NCI-H345 treated with DMSO at 0.1 percent for 48 hours (cell line): ENCODE measurements at regions not wholly inside any gene's neighbourhood (a gene's known extent, or its start where the extent isn't known, plus 50 kb on each side); places are given as distances from the start of the nearest gene placed in this dataset.

Experiments
- DNase-seq: peaks from one replicate; lab custom pipeline; 2025; ENCODE audit not compliant: unreplicated experiment; lab: John Stamatoyannopoulos, UW

DNA sequence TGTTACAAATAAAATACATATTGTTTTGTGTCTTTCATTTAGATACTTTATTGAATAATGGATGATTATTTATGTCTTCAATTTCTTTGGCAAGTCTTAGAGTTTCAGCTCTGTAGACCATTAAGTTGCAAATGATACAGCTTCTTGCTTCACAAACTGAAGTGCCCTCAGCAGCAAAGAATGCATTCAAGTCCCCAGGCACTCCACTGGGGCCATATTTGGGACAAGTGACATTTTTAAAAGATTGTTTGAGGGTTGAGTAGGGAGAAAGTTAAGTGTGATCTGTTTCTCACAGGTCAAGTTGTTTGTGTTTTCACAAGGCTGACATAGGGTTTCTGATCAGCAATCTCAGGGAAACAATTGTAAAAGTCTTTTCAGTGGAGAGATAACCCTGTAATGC, 400.7 kb downstream of the PLA2G4A start:
- no peak for DNase-seq

DNA sequence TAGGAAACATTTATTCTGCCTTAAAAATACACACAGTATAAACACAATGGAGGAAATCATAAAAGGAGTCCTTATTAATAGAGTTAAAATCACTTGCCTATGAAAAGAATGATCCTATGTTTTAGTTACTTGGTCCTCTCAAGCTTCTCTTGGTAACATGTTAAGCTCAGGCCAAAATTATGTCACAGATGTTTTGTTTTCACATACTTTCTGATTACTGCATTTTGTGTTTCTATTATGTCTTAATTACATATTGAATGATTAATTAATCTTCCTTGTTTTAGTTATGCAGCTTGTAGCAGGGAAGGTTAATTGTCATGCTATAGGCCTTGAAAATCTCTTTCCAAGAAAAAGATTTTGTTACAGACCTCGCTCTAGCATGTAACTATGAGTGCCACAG, 406.0 kb downstream of the PLA2G4A start:
- no peak for DNase-seq

DNA sequence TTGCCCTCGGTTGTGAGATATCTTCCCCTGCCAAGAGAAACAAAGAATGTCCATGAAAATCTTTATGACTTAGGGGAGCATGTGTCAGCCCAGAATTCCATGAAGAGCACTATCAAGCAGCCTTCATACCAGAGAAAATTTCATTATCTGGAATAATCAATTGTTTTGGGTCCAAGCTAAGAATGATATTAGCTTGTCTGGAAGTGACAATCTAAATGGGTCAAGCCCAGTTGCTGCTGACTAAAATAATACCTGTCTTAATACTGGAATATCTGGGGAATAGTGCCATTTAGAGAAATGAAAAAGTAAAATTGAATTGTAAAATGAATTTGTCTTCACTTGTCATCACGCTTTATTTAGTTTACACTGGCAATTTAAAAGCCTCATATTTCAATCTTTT, 407.4 kb downstream of the PLA2G4A start:
- DNase-seq, result no peak

DNA sequence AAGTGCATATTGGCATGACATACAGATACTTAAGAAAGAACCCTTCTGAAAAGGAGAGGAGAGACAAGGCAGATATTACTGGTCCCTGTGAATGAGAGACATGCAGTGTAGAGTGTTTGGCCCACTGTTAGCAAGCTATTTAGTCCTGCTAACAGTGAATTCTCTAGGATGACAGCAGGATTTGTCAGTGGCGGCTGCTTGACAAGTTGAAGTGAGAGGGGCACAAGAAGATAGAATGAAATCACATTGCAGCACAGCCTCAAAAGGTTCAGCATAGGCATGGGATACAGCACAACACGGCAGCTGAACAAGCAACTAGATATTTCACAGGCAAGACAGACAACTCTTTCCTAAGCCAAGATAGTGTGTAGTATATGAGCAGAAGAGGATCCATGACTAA, 407.9 kb downstream of the PLA2G4A start:
- DNase-seq, result no peak

DNA sequence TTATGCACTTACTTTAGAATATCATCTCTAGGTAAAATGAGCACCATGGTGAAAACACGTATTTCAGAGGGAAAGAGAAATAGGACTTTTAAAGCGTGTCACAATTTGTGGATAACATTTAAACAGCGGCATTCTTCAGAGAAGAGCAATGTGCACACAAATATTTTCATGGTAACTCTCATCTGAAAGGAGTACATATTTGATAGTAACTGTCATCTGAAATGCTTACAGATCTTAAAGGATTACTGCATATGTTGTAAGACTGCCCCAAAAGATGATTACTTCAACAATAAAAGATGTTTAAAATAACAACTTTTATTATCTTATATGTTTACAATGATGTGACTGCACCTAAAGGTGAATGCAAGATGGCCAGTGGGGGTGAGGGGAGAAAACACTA, 408.8 kb downstream of the PLA2G4A start:
- DNase-seq, result no peak

DNA sequence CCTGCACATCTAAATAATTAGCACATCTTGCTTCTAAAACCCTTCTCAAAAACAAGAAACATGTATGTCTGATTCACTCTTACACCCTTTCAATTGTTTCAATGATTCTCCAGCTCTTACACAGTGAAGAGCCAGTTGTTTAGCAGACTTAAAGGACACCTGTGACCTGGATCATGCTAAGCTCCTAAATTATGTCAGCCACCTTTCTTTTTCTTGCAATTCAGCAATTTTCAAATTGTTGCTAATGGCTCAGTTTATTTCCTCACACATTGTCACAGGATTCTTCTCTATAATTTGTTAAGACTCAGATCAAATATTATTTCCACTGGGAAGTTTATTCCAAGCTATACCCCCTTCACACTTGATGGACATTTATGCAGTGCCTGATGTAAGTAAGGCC, 413.2 kb downstream of the PLA2G4A start:
- DNase-seq, result no peak

DNA sequence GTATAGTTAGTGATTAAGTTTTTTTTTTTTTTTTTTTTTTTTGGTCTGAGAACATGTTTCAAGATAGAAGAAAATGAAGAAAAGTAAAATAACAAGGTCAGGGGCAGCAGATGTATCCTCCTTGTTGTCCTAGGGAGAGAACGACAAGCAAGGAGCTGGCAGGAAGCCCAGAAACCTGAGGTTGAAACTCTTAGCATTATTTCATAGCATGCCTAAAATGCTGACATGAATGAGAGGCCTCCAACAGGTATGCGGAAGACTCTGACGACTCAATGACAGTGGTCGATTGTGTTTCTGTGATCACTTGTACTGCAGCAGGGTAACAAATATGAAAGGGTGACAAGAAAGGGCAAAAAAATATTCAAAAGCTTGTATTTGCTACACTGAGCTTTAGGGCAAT, 415.9 kb downstream of the PLA2G4A start:
- peak; percentile 68 for DNase-seq

DNA sequence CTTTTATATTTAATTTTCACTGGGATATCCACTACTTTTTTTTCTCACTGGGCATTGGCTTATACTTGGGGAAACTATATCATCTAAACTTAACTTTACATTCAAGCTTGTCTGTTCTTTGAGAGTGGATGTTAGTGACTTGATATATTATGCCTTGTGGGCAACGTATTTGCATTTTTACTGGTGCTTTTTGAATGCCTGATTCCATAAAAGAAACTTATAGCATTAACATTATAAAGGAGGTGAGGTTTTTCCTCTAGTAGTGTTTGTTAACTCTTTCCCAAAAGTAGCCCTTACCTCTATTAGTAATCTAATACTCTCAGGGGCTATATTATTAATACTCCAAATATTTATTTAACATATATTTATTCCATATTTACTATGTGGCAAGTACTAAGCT, 416.5 kb downstream of the PLA2G4A start:
- no peak for DNase-seq

DNA sequence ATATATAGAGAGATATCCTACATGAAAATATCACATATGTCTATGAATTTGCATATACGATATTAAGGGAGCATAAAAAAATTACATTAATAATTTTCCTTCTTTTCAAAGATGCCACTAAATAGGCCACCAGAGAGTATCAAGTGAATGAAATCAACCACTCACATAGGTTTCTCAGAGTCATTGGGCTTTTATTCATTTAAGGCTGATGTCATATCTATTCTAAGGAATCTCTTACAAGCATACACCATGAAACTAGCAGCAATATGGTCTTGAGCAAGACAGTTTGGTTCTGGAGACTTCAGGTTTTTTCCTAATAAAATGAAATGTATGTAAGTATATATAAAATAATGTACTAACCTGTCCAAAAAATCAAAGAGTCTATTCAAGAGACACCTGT, 420.4 kb downstream of the PLA2G4A start:
- no peak for DNase-seq

DNA sequence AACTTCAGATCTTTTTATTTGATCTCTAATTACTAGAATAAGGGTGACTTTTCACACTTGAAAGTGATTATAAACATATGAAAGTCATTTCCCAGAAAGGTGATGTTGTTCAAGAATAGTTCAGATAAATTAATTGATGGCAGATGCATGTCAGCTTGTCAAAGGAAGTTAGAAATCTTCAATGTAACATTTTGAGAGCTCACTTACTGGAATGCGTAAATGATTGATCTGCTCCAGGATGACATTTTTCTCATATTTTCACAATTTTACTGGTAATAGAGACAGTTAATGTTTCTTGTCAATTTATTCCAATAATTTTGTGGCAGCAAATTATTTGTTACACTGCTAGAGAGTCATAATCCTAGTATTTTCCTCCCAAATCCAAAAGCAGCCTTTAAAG, 424.2 kb downstream of the PLA2G4A start:
- DNase-seq, result no peak

DNA sequence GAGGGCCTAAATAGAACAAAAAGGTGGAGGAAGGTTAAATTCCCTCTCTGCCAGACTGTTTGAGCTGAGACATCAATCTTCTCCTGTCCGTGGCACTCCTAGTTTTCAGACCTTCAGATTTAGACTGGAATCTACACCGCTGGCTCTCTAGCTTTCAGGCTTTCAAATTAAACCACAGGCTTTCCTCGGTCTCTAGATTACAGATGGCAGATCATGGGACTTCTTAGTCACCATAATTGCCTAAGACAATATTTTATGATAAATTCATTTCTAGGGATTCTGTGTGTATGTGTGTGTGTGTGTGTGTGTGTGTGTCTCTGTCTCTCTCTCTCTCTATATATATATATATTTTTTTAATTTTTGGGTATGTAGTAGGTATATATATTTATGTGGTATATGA, 428.7 kb downstream of the PLA2G4A start:
- DNase-seq, result no peak

DNA sequence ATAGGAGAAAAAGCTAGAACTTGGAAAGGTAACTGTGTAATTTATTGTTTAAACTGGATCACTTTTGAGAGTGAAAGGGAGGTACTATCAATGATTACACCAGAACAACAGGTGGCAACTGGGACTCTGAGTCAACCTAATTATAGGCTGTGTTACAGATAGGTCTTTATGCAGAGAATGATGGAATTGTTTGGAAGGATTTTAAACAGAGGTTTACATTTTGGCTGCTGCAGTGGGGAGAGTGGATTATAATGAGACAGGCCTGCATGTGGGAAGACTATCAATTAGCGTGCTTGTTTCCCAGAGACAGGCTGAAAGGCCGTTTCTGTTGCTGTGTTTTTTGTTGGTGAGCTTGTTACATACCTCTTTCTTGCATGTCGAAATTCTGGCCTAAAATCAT, 432.9 kb downstream of the PLA2G4A start:
- DNase-seq, result peak; percentile 79

DNA sequence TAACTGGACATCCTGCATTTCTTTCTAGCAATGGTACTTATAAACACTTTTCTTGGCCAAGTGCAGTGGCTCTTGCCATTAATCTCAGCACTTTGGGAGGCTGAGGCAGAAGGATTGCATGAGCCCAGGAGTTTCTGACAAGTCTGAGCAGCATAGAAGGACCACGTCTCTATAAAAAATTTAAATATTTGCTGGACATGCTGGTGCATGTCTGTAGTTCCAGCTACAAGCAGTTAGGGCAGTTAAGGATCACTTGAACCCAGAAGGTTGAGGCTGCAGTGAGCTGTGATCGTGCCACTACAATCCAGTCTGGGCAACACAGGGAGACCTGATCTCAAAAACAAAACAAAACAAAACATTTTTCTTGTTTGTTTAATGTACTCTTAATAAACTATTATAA, 434.0 kb downstream of the PLA2G4A start:
- DNase-seq, result no peak

DNA sequence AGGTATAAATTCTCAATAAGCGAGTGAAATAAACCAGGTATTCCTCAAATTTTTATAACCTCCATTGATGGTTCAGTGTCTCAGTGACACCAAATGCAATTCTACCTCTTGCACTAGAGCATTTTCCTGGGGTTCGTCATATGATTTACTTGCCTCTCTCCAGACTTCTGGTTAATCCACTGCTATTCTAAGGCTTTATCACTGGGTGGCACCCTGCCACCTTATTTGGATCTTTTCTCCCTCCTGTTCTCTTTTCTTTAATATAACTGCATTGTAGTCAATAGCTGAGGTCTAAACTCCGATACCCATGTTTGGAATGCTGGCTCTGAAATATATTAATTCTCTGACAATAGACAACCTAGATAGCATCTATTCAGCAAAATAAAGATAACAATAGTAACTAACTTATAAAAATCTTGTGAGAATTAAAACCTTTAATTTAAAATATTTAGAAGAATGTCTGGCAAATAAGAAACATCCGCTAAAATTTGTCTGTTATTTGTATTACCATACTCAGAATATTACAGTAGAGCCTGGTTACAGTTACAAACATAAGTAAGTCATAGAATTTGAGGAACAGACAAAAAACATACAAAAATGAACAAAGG, 436.4 kb downstream of the PLA2G4A start:
- peak; percentile 82 for DNase-seq

DNA sequence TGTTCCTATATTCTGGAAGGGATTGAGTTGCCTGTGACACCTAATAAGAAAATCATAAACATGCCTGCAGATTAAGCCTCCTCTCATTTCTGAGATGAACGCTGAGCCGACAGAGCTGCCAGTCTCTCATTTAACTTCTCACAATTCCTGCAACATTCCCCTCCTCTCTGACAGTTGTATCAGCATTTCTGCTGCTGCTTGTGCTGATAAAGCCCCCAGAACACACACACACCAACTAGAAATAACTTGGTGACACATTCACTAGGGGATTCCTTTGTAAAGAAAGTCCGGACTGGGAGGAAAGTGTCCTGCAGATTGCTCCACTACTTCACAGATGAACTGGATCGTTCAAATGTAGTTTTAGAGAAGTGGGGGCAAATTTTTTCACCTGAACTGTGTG, 437.3 kb downstream of the PLA2G4A start:
- DNase-seq, result no peak

DNA sequence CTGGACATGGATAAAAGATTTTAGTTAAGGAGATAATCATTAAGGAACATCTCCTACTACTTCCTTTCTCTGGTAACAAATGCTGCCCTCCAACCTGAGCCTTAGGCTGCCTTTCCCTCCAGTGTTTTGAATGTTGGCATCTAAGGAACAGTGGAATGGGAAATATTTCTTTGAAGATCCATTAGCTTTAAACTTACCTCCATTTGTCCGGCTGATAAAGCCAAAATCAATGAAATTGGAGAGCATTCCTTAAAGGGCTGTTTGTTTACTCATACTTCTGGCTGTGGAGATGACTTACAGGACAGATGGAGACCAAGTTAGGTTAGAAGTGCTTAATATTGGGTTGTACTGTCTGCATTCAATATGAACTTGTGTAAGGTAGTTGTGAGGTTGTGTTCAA, 439.1 kb downstream of the PLA2G4A start:
- DNase-seq, result no peak

DNA sequence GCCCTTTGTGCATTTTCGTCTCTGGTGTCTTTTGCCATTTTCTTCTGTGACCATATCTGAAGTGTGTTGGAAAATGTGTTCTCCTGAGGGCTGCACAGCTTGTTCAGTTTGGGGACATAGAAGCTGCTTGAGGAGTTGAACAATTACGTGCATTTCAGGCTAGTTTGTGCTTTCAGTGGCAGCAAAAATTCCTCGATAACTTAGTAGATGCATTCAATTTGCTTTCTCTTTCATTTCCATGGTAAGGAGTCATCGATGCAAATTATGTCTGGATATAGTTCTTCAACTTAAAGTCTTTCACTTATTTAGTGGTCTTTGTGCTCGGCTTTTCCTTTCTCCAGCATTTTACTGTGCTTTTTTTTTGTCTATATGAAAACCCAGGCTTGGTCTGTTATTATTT, 441.5 kb downstream of the PLA2G4A start:
- no peak for DNase-seq

DNA sequence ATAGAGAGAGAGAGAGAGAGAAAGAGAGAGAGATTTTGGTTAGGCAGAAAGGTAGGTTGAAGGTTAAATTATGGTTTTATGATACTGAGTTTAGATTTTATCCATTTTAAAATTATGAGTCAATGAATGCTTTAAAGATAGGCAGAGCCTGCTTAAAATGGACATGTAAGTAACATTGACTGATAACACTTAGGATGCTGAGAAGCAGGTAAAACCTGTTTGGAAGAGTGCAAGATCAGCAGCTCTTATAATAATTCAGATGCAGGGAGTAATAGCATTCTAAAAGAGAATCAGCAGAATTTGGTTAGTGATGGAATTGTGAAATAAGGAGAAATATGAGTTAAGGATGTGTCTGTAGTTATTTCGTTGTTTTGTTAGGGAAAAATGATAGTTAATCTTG, 446.6 kb downstream of the PLA2G4A start:
- DNase-seq, result no peak

DNA sequence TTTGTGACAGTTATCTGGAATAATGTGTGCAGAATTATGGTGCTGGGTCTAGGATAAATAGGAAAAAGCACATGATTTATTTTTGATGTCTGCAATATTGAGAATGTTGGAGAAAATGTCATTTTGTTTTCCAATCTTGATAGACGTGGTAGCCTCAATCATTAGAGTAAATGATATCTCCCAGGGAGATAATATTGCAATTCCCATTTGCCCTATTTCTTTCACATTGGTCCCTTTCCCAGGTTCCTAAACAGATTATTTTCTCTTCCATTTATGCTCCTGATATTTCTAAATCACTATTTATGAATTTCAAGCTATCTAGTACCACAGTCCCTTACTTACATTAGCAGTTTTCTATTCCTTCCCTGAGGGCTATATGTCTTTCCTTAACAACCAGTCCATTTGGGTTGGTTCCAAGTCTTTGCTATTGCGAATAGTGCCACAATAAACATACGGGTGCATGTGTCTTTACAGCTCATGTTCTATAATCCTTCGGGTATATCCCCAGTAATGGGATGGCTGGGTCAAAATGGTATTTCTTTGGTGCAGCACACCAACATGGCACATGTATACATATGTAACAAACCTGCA, 447.3 kb downstream of the PLA2G4A start:
- DNase-seq, result no peak

DNA sequence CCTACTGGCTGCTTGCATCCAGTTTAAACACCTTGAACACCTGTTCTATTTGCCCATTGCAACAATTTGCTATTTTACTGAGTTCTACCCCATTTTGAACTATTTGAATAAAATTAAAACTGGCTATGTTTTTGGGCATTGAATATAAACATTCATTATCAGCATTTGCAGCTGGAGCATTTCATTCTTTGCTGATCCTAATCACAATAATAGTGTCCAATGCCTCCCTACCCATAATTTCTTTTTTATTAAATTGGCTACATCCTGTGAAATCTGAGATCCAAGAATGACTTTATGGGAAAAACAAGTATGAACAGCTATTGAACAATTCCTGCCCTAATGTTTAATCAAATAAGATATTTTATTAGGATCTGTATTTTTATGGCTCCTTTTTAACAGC, 447.9 kb downstream of the PLA2G4A start:
- DNase-seq, result no peak

DNA sequence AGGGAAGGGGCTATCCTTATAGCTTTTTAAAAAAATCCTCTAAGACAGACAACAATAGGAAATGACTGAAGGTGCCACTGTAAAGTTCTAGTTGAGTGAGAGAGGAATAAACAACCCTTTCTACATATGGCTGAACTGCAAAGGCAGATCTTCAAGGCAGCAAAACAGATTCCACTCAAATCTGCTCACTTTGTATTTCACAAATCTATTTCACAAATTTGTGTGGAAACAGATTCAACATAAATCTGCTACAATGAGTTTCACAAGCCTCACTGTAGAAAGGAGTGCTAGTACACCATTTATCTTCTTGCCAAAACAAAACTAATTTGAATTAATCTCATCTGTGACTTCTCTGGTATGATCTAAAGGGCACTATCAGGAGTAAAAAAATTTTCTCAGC, 451.3 kb downstream of the PLA2G4A start:
- DNase-seq, result no peak

DNA sequence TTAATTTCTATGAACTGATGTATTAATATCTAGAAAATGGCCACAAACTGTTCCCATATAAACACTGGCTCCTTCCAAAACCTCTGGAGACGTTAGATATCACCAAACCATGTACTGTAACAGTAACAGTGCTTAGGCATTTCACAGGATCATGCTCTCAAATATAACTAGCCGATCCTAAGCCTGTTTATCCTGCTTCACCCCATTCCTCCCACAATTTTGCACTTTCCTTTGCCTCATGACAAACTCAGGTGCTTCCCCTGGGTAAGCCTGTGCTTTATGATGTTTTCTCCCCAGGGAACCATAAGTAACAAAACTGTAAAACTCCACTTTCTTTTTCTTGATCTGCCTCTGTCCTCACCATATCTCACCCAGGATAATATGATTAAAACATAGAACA, 452.3 kb downstream of the PLA2G4A start:
- DNase-seq, result no peak

DNA sequence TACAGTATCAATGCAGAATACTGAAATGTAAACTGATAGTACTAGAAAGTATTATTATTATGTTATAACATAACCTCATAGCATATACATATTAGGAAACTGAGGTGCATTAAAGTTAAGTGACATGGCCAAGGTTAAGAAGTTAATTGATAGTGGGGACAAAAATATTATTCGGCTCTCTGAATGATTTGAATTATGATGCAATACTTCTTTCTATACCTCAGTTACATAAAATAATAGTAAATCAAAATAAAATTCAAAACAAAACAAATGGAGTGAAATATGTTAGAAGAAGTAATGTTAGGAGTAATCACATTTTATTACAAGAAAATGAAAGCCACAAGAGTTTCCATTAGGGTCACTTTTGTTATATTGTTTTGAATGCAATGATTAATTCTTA, 455.2 kb downstream of the PLA2G4A start:
- DNase-seq, result no peak
